HepG2 (cell line): ENCODE measurements at regions not wholly inside any gene's neighbourhood (a gene's known extent, or its start where the extent isn't known, plus 50 kb on each side); places are given as distances from the start of the nearest gene placed in this dataset.

Experiments used
- ATAC-seq: fragments of 200-7000 bp; cut with Tn5 transposase; 3 replicates; pipeline ENCODE4 v1.9.1; 2020; ENCODE audit warnings: mild to moderate bottlenecking, moderate library complexity
- BruUV-seq: library from RNA; stranded (reverse); fragments of 400-500 nt; replicated peaks from 2 replicates; lab custom pipeline; 2021; lab: Mats Ljungman, UMichigan
- CTCF ChIA-PET: fragments of 300-600 bp; formaldehyde crosslinking; extraction: SDS; loops from one replicate; lab custom pipeline; 2021; ENCODE audit warnings: low total read pairs, inconsistent platforms, low intra/inter-chr PET ratio; lab: Yijun Ruan, JAX
- POLR2A ChIA-PET: fragments of 350-600 bp; sonication (Branson Sonifier 250); formaldehyde crosslinking; loops from one replicate; lab custom pipeline; 2020; ENCODE audit warnings: antibody characterized with exemption, inconsistent platforms; lab: Yijun Ruan, JAX
- DNase-seq: peaks from one replicate; pipeline ENCODE4 v3.0.0-alpha.2; 2015; ENCODE audit warnings: low spot score
- FAIRE-seq: peaks from 3 replicates; lab custom pipeline; 2011; peaks lifted over from hg19 to GRCh38; lab: Jason Lieb, UNC
- H2AFZ ChIP-seq: one replicate; pipeline ENCODE4 v1.6.1; 2011; ENCODE audit warnings: low read length, inconsistent platforms
- H3K27ac ChIP-seq: fragments of 300-600 bp; 3 replicates; pipeline ENCODE4 v1.8.0; 2011; ENCODE audit warnings: mixed run types, mild to moderate bottlenecking, mixed read lengths, low read length, inconsistent platforms; ENCODE audit not compliant: insufficient read depth; ENCODE audit errors: extremely low read length
- H3K27me3 ChIP-seq, 2 experiments: fragments of 200-600 bp in 1 of 2; 2 replicates in 1 of 2; 3 replicates in 1 of 2; pipeline versions ENCODE4 v1.6.0 to v1.8.0; 2011; ENCODE audit warnings: low read length in 2 of 2, mild to moderate bottlenecking in 2 of 2, moderate library complexity in 2 of 2, inconsistent platforms in 1 of 2; ENCODE audit not compliant: insufficient read depth in 2 of 2, control insufficient read depth in 1 of 2
- H3K36me3 ChIP-seq, 2 experiments: fragments of 200-600 bp in 1 of 2; replicated peaks in 1 of 2; 2 replicates in 1 of 2; 3 replicates in 1 of 2; pipeline versions ENCODE4 v1.5.1 to v1.8.0; 2011; ENCODE audit warnings: low read length in 2 of 2, inconsistent platforms in 1 of 2; ENCODE audit not compliant: insufficient read depth in 2 of 2, control insufficient read depth in 1 of 2
- H3K4me1 ChIP-seq: 2 replicates; pipeline ENCODE4 v1.5.1; 2012; ENCODE audit warnings: low read length, inconsistent platforms; ENCODE audit not compliant: insufficient read depth
- H3K4me2 ChIP-seq: 2 replicates; pipeline ENCODE4 v1.6.0; 2011; ENCODE audit warnings: low read depth, low read length, inconsistent platforms
- H3K4me3 ChIP-seq, 3 experiments: fragments of 200-600 bp in 1 of 3; sonication (generic), shearing (Covaris generic) in 1 of 3; replicated peaks in 1 of 3; 2 replicates each; pipeline ENCODE4 v1.5.1; 2011 to 2016; ENCODE audit warnings: low read length in 3 of 3, inconsistent platforms in 2 of 3, low read depth in 2 of 3, mild to moderate bottlenecking in 2 of 3, control low read depth in 1 of 3, mixed read lengths in 1 of 3; ENCODE audit not compliant: insufficient read depth in 1 of 3
- H3K79me2 ChIP-seq: one replicate; pipeline ENCODE4 v1.6.1; 2011; ENCODE audit warnings: low read length, inconsistent platforms; ENCODE audit not compliant: insufficient read depth
- H3K9ac ChIP-seq: 2 replicates; pipeline ENCODE4 v1.6.0; 2011; ENCODE audit warnings: mild to moderate bottlenecking, low read depth, low read length, inconsistent platforms; ENCODE audit not compliant: insufficient read depth
- H3K9me3 ChIP-seq: 2 replicates; pipeline ENCODE4 v1.5.1; 2012; ENCODE audit warnings: mild to moderate bottlenecking, low read length
- H4K20me1 ChIP-seq: 2 replicates; pipeline ENCODE4 v1.6.0; 2011; ENCODE audit warnings: inconsistent platforms, mild to moderate bottlenecking, low read length, moderate library complexity; ENCODE audit not compliant: insufficient read depth
- ARNTL ChIP-seq: sonication (generic); formaldehyde crosslinking; IDR thresholded peaks from 2 replicates; pipeline ENCODE4 v1.4.0; 2020; ENCODE audit warnings: mild to moderate bottlenecking, missing genetic modification reagents
- ATF1 ChIP-seq: IDR thresholded peaks from 2 replicates; pipeline ENCODE4 v1.6.1; 2016; ENCODE audit warnings: mild to moderate bottlenecking, control low read depth
- HHEX ChIP-seq: IDR thresholded peaks from 2 replicates; pipeline ENCODE4 v1.6.1; 2016; ENCODE audit warnings: control low read depth
- IKZF1 ChIP-seq: fragments of 450-650 bp; IDR thresholded peaks from 2 replicates; pipeline ENCODE4 v1.7.1; 2016
- JUND ChIP-seq: sonication (generic); formaldehyde crosslinking; IDR thresholded peaks from 2 replicates; pipeline ENCODE4 v1.8.0; 2022; ENCODE audit warnings: mild to moderate bottlenecking, missing genetic modification reagents
- MXI1 ChIP-seq: IDR thresholded peaks from 3 replicates; pipeline ENCODE4 v1.6.1; 2012; ENCODE audit warnings: low read depth, low read length, inconsistent platforms, borderline replicate concordance
- NR2C2 ChIP-seq: sonication (generic); formaldehyde crosslinking; IDR thresholded peaks from 2 replicates; pipeline ENCODE4 v1.4.0; 2020; ENCODE audit warnings: missing genetic modification reagents, mild to moderate bottlenecking, moderate library complexity, borderline replicate concordance
- RBFOX2 ChIP-seq: fragments of 200-400 bp; formaldehyde crosslinking; IDR thresholded peaks from 2 replicates; pipeline ENCODE4 v1.6.1; 2017; ENCODE audit warnings: low read depth, mild to moderate bottlenecking, low read length
- TBX2 ChIP-seq: sonication (generic); formaldehyde crosslinking; IDR thresholded peaks from 2 replicates; pipeline ENCODE4 v1.5.0; 2020; ENCODE audit warnings: missing genetic modification reagents, mild to moderate bottlenecking, borderline replicate concordance
- ZC3H4 ChIP-seq: sonication (generic); formaldehyde crosslinking; IDR thresholded peaks from 2 replicates; pipeline ENCODE4 v1.4.0; 2020; ENCODE audit warnings: missing genetic modification reagents, borderline replicate concordance
- ZFP36L1 ChIP-seq: sonication (generic); formaldehyde crosslinking; IDR thresholded peaks from 2 replicates; pipeline ENCODE4 v1.8.0; 2022; ENCODE audit warnings: mild to moderate bottlenecking, missing genetic modification reagents, moderate library complexity
- ZNF121 ChIP-seq: sonication (generic); formaldehyde crosslinking; IDR thresholded peaks from 2 replicates; pipeline ENCODE4 v1.5.0; 2020; ENCODE audit warnings: mild to moderate bottlenecking, missing genetic modification reagents
- ZNF484 ChIP-seq: sonication (generic); formaldehyde crosslinking; IDR thresholded peaks from 2 replicates; pipeline ENCODE4 v1.5.1; 2020; ENCODE audit warnings: mild to moderate bottlenecking, low read depth, missing genetic modification reagents, borderline replicate concordance
- ZNF589 ChIP-seq: sonication (generic); formaldehyde crosslinking; conservative IDR thresholded peaks from 2 replicates; pipeline ENCODE4 v1.8.0; 2022; ENCODE audit warnings: mild to moderate bottlenecking, moderate library complexity, missing genetic modification reagents
- in situ Hi-C: cut with HindIII; loops from 2 replicates; pipeline ENCODE4 v1.10.0; 2017; ENCODE audit warnings: low pct_unique_long_range_greater_than_20kb; ENCODE audit not compliant: extremely low pct_ligation_motif_present
- intact Hi-C: fragments of 100-400 bp; cut with micrococcal nuclease; formaldehyde crosslinking; loops from one replicate; pipeline ENCODE4 v1.10.0; 2022; ENCODE audit not compliant: unreplicated experiment
- TF ChIP-seq, protein P1 (sequence below): sonication (generic); formaldehyde crosslinking; IDR thresholded peaks from 2 replicates; pipeline ENCODE4 v1.8.1; 2023; ENCODE audit warnings: mild to moderate bottlenecking, missing genetic modification reagents, borderline replicate concordance
- TF ChIP-seq, protein P2 (sequence below): sonication (generic); formaldehyde crosslinking; IDR thresholded peaks from 2 replicates; pipeline ENCODE4 v1.4.0; 2020; ENCODE audit warnings: missing genetic modification reagents
- TF ChIP-seq, protein P3 (sequence below): sonication (generic); formaldehyde crosslinking; IDR thresholded peaks from 2 replicates; pipeline ENCODE4 v1.5.0; 2020; ENCODE audit warnings: missing genetic modification reagents

DNA sequence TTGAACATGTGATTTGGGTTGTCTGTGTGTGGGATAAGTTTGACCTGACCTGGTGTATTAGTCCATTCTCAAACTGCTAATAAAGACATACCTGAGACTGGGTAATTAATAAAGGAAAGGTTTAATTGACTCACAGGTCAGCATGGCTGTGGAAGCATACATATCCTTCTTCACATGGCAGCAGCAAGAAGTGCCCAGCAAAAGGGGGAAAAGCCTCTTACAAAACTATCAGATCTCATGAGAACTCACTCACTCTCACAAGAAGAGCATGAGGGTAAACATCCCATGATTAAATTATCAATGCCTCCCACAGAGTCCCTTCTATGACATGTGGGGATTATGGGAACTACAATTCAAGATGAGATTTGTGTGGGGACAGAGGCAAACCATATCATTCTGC, 94.0 kb upstream of the PPM1H start:
- ATAC-seq (no peak), DNase-seq (no peak), FAIRE-seq (no peak)
- no peak overlapping the region for H2AFZ ChIP-seq
- intact Hi-C loops, result no loop called here
- no peaks in the 10 kb centered on the region for H3K4me1 ChIP-seq
- in situ Hi-C loops, result no loop called here
- no peaks in the 10 kb centered on the region for H3K79me2 ChIP-seq
- no TSS peak for BruUV-seq
- H3K4me3 ChIP-seq, result no peak overlapping the region
- no peaks in the 10 kb centered on the region for H3K36me3 ChIP-seq
- no peak overlapping the region for H3K9ac ChIP-seq
- H3K9me3 ChIP-seq, result no peaks in the 10 kb centered on the region
- POLR2A ChIA-PET, result no interaction called here
- TF ChIP-seq RBFOX2 (no peak), MXI1 (no peak), ZNF484 (CRISPR knock-in tag) (no peak), JUND (no peak), ZC3H4 (no peak), ATF1 (no peak), ARNTL (CRISPR knock-in tag) (no peak), ZNF589 (no peak), TBX2 (CRISPR knock-in tag) (no peak), ZNF121 (no peak), HHEX (no peak), NR2C2 (CRISPR knock-in tag) (no peak), ZFP36L1 (CRISPR knock-in tag) (no peak), IKZF1 (no peak)
- TF ChIP-seq, protein P1, sequence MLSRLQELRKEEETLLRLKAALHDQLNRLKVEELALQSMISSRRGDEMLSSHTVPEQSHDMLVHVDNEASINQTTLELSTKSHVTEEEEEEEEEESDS (CRISPR knock-in tag), result no peak
- TF ChIP-seq, protein P2, sequence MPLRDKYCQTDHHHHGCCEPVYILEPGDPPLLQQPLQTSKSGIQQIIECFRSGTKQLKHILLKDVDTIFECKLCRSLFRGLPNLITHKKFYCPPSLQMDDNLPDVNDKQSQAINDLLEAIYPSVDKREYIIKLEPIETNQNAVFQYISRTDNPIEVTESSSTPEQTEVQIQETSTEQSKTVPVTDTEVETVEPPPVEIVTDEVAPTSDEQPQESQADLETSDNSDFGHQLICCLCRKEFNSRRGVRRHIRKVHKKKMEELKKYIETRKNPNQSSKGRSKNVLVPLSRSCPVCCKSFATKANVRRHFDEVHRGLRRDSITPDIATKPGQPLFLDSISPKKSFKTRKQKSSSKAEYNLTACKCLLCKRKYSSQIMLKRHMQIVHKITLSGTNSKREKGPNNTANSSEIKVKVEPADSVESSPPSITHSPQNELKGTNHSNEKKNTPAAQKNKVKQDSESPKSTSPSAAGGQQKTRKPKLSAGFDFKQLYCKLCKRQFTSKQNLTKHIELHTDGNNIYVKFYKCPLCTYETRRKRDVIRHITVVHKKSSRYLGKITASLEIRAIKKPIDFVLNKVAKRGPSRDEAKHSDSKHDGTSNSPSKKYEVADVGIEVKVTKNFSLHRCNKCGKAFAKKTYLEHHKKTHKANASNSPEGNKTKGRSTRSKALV (CRISPR knock-in tag), result no peak
- TF ChIP-seq, protein P3, sequence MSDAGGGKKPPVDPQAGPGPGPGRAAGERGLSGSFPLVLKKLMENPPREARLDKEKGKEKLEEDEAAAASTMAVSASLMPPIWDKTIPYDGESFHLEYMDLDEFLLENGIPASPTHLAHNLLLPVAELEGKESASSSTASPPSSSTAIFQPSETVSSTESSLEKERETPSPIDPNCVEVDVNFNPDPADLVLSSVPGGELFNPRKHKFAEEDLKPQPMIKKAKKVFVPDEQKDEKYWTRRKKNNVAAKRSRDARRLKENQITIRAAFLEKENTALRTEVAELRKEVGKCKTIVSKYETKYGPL (CRISPR knock-in tag), result no peak
- H4K20me1 ChIP-seq, result no peaks in the 10 kb centered on the region
- H3K4me2 ChIP-seq, result no peak overlapping the region
- no peaks in the 10 kb centered on the region for H3K27me3 ChIP-seq
- CTCF ChIA-PET, result no interaction called here
- H3K27ac ChIP-seq, result no peak overlapping the region
